Breast epithelium (tissue), 3 donors: ENCODE measurements at regions not wholly inside any gene's neighbourhood (a gene's known extent, or its start where the extent isn't known, plus 50 kb on each side); places are given as distances from the start of the nearest gene placed in this dataset.

ENCODE experiments used
- POLR2A ChIP-seq: fragments of 450-650 bp; IDR thresholded peaks from one replicate; pipeline ENCODE4 v1.6.1; 2016; ENCODE audit warnings: antibody characterized with exemption, mild to moderate bottlenecking, moderate library complexity
- POLR2AphosphoS5 ChIP-seq, 3 donors: sonication (generic); formaldehyde crosslinking; IDR thresholded peaks; one replicate each; pipeline ENCODE4 v1.6.1; 2017; ENCODE audit warnings: antibody characterized with exemption in 3 of 3
- TF ChIP-seq, protein P1 (sequence below), 3 donors: fragments of 450-650 bp; IDR thresholded peaks; one replicate each; pipeline ENCODE4 v1.5.1; 2016 to 2017; ENCODE audit warnings: antibody characterized with exemption in 3 of 3, mild to moderate bottlenecking in 3 of 3, moderate library complexity in 3 of 3

DNA sequence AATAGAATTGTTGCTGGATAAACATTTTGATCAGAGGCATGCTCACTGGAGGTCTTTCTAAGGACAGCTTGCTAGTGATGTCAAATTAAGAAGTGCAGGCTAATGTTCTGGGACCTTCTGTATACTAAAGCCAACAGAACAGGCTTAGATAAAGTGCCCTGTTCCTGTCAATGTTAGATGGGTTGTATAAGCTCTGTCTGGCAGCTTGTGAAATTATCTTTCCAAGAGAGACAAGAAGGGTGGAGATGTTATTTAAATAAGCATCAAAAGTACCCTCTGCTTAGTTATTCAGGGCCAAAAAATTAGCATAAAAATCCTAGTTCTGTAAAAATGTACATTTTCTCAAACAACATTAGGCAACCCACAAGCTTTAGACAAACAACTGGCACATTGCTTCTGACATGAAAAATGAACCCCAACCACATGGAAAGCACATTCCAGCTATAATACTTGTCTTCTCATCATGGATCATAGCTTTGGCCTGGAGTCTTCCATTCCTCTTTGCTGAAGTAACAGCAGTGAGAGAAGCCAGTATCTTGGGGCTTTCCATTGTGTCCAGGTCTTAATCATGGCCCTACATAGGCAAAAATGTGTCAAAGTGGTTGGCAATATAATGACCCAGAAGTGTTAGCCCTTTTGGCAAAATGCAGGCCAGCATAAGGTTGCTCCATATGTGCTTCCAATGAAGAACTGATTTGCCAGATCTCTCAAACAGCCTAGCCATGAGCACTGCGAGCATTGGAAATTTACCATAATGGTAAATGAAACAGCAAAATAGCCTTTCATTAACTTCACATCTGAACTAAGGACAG, 478.1 kb upstream of the ZNF804A start:
- TF ChIP-seq, protein P1, sequence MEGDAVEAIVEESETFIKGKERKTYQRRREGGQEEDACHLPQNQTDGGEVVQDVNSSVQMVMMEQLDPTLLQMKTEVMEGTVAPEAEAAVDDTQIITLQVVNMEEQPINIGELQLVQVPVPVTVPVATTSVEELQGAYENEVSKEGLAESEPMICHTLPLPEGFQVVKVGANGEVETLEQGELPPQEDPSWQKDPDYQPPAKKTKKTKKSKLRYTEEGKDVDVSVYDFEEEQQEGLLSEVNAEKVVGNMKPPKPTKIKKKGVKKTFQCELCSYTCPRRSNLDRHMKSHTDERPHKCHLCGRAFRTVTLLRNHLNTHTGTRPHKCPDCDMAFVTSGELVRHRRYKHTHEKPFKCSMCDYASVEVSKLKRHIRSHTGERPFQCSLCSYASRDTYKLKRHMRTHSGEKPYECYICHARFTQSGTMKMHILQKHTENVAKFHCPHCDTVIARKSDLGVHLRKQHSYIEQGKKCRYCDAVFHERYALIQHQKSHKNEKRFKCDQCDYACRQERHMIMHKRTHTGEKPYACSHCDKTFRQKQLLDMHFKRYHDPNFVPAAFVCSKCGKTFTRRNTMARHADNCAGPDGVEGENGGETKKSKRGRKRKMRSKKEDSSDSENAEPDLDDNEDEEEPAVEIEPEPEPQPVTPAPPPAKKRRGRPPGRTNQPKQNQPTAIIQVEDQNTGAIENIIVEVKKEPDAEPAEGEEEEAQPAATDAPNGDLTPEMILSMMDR (IDR thresholded peaks at IDR 0.05), result no peak
- TF ChIP-seq POLR2AphosphoS5 (IDR thresholded peaks at IDR 0.05), result no peak
- no peak for TF ChIP-seq POLR2A
